ENCODE measurements at regions not wholly inside any gene's neighbourhood (a gene's known extent, or its start where the extent isn't known, plus 50 kb on each side); places are given as distances from the start of the nearest gene placed in this dataset.

- Histone ChIP-seq H3K27ac (ENCODE audit: extremely low read depth, low read depth, low read length) (no peak overlapping the region), H3K9ac (ENCODE audit: insufficient read depth in 1 of 2, low read depth in 2 of 2, low read length in 2 of 2) (no peak overlapping the region), H3K79me2 (ENCODE audit: control insufficient read depth, insufficient read depth, low read length) (no peaks in the 10 kb centered on the region), H3K27me3 (ENCODE audit: control insufficient read depth in 2 of 2, insufficient read depth in 2 of 2, low read length in 2 of 2) (no peaks in the 10 kb centered on the region; a peak in 1 of 5 replicates), H4K20me1 (replicated peaks; ENCODE audit: control insufficient read depth, insufficient read depth, low read length) (no peaks in the 10 kb centered on the region), H3K4me3 (no peak overlapping the region), H3K9me1 (ENCODE audit: control insufficient read depth, insufficient read depth, low read length) (no peaks in the 10 kb centered on the region), H3K4me2 (ENCODE audit: insufficient read depth, low read length) (no peak overlapping the region), H3K9me3 (replicated peaks; ENCODE audit: control insufficient read depth, insufficient read depth, low read depth, low read length) (no peaks in the 10 kb centered on the region), H3K4me1 (replicated peaks in 1 of 2; ENCODE audit: control insufficient read depth in 2 of 2, insufficient read depth in 2 of 2, low read length in 2 of 2) (no peaks in the 10 kb centered on the region; a peak in 1 of 5 replicates), H2AFZ (ENCODE audit: low read depth, low read length) (no peak overlapping the region), H3K36me3 (ENCODE audit: control insufficient read depth, insufficient read depth, low read length) (no peaks in the 10 kb centered on the region)
- ChIA-PET CTCF (ENCODE audit: low intra/inter-chr PET ratio) (no interaction called here), POLR2A (interaction anchor here (0.6 kb wide), 1 partner anchor 7 kb away, joined by 3 read pairs; no protein-coding TSS in a partner anchor)
- DNase-seq (ENCODE audit: extremely low read depth in 1 of 4, low spot score in 3 of 4) (no peak), ATAC-seq (no peak), FAIRE-seq (no peak)
- in situ Hi-C loops (cut with MboI) (no loop called here), intact Hi-C loops (cut with micrococcal nuclease) (no loop called here)
- BruUV-seq (replicated peaks): no TSS peak
- 0% methylated on average over 3 of the region's 3 CpGs for WGBS (ENCODE audit: insufficient coverage, low coverage, missing lambda C conversion rate)
- TF ChIP-seq FIP1L1 (IDR thresholded peaks at IDR 0.05; ENCODE audit: low read depth, low read length, poor library complexity, severe bottlenecking) (no peak), JUNB (CRISPR knock-in tag; conservative IDR thresholded peaks at IDR 0.05) (no peak), ZBTB1 (CRISPR knock-in tag; IDR thresholded peaks at IDR 0.05; ENCODE audit: borderline replicate concordance, low read depth) (no peak), MAFK (IDR thresholded peaks at IDR 0.05; ENCODE audit: low read length) (no peak), ZNF318 (IDR thresholded peaks at IDR 0.05; ENCODE audit: borderline replicate concordance in 1 of 2, low read depth in 1 of 2) (no peak), NEUROD1 (IDR thresholded peaks at IDR 0.05; ENCODE audit: borderline replicate concordance, low read depth, low read length, partially characterized antibody) (no peak), USF1 (CRISPR knock-in tag; IDR thresholded peaks at IDR 0.05) (no peak), RBM15 (IDR thresholded peaks at IDR 0.05; ENCODE audit: insufficient read depth, low read length) (no peak), DPF2 (IDR thresholded peaks at IDR 0.05) (no peak), RNF219 (CRISPR knock-in tag; IDR thresholded peaks at IDR 0.05) (no peak)
Measured at GRCh38 chr11:129644326-129644725, 171.3 kb upstream of the TMEM45B start.

All from K562 (cell line).